Esophagus muscularis mucosa (tissue), 4 donors: ENCODE measurements at regions not wholly inside any gene's neighbourhood (a gene's known extent, or its start where the extent isn't known, plus 50 kb on each side); places are given as distances from the start of the nearest gene placed in this dataset.

Source experiments
- DNase-seq: peaks from one replicate; pipeline ENCODE4 v3.0.0-alpha.2; 2017; ENCODE audit errors: extremely low spot score
- H3K27ac ChIP-seq, 4 donors: fragments of 200-600 bp; sonication (generic); replicated peaks in 1 of 4; 1 replicate in 3 of 4; 2 replicates in 1 of 4; pipeline ENCODE4 v1.5.1; 2016 to 2019; ENCODE audit warnings: mild to moderate bottlenecking in 1 of 4
- H3K27me3 ChIP-seq, 4 donors: fragments of 200-600 bp; sonication (generic); one replicate each; pipeline versions ENCODE4 v1.5.1 to v1.6.0; 2016 to 2019
- H3K36me3 ChIP-seq, 4 donors: fragments of 200-600 bp; sonication (generic); one replicate each; pipeline ENCODE4 v1.5.1; 2016 to 2019
- H3K4me1 ChIP-seq, 4 donors: fragments of 200-600 bp; sonication (generic); one replicate each; pipeline ENCODE4 v1.5.1; 2016 to 2019
- H3K4me3 ChIP-seq, 4 donors: fragments of 200-600 bp; sonication (generic); 1 replicate in 2 of 4; 2 replicates in 2 of 4; pipeline ENCODE4 v1.5.1; 2016 to 2019; ENCODE audit warnings: mild to moderate bottlenecking in 4 of 4, moderate library complexity in 1 of 4
- H3K9me3 ChIP-seq, 4 donors: fragments of 200-600 bp; sonication (generic); 1 replicate in 3 of 4; 2 replicates in 1 of 4; pipeline ENCODE4 v1.5.1; 2016 to 2019
- EP300 ChIP-seq: sonication (generic); formaldehyde crosslinking; IDR thresholded peaks from one replicate; pipeline ENCODE4 v1.6.1; 2017; ENCODE audit warnings: antibody characterized with exemption
- POLR2A ChIP-seq: fragments of 450-650 bp; IDR thresholded peaks from one replicate; pipeline ENCODE4 v1.6.1; 2017; ENCODE audit warnings: antibody characterized with exemption, moderate library complexity, mild to moderate bottlenecking, low read depth
- POLR2AphosphoS5 ChIP-seq, 2 donors: sonication (generic); formaldehyde crosslinking; IDR thresholded peaks; one replicate each; pipeline ENCODE4 v1.6.1; 2017; ENCODE audit warnings: antibody characterized with exemption in 2 of 2
- WGBS: methylation state at CpG from one replicate; pipeline ENCODE4 v1.1.5; 2018; 5-methylcytosine and 5-hydroxymethylcytosine counted together
- intact Hi-C: fragments of 100-400 bp; cut with DNase I; formaldehyde crosslinking; loops from one replicate; pipeline ENCODE4 v1.15.1; 2023
- TF ChIP-seq, protein P1 (sequence below), 3 experiments: fragments of 200-600 bp in 2 of 3; fragments of 450-650 bp in 1 of 3; sonication (generic) in 2 of 3; IDR thresholded peaks; one replicate each; pipeline ENCODE4 v1.5.1; 2017 to 2019; ENCODE audit warnings: antibody characterized with exemption in 3 of 3, mild to moderate bottlenecking in 2 of 3, moderate library complexity in 1 of 3

DNA sequence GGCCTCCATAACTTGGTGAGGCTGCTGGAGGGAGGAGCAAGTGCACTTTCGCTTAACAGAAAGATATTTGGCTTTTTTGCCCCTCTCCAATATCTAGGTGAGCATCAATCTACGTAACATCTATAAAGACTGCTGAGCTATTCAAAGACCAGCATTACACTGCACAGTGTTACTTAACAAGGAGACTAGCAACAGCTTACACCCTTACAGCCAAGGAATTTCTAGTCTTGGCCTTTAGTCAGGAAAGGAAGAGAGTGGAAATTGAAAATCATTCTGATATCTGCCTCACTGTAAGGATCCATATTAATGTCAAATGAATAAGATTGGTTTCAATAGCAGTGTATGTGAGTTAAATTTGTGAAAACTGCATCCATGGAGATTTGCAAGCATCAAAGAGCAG is 163.9 kb upstream of the DUSP10 start:
- DNase-seq = no peak
- TF ChIP-seq POLR2AphosphoS5 (IDR thresholded peaks at IDR 0.05) = no peak
- TF ChIP-seq POLR2A = no peak
- TF ChIP-seq EP300 = no peak
- TF ChIP-seq, protein P1, sequence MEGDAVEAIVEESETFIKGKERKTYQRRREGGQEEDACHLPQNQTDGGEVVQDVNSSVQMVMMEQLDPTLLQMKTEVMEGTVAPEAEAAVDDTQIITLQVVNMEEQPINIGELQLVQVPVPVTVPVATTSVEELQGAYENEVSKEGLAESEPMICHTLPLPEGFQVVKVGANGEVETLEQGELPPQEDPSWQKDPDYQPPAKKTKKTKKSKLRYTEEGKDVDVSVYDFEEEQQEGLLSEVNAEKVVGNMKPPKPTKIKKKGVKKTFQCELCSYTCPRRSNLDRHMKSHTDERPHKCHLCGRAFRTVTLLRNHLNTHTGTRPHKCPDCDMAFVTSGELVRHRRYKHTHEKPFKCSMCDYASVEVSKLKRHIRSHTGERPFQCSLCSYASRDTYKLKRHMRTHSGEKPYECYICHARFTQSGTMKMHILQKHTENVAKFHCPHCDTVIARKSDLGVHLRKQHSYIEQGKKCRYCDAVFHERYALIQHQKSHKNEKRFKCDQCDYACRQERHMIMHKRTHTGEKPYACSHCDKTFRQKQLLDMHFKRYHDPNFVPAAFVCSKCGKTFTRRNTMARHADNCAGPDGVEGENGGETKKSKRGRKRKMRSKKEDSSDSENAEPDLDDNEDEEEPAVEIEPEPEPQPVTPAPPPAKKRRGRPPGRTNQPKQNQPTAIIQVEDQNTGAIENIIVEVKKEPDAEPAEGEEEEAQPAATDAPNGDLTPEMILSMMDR (IDR thresholded peaks at IDR 0.05) = no peak
- Histone ChIP-seq H3K9me3 (no peaks in the 10 kb centered on the region), H3K4me1 (peaks cover 0 to 8% (median 0%) of the 10 kb centered on the region in 4 donors), H3K36me3 (no peaks in the 10 kb centered on the region), H3K27me3 (no peaks in the 10 kb centered on the region), H3K4me3 (no peak overlapping the region), H3K27ac (no peak overlapping the region)
- intact Hi-C loops = no loop called here
- 37% methylated on average over 2 of the region's 2 CpGs for whole genome bisulfite sequencing

DNA sequence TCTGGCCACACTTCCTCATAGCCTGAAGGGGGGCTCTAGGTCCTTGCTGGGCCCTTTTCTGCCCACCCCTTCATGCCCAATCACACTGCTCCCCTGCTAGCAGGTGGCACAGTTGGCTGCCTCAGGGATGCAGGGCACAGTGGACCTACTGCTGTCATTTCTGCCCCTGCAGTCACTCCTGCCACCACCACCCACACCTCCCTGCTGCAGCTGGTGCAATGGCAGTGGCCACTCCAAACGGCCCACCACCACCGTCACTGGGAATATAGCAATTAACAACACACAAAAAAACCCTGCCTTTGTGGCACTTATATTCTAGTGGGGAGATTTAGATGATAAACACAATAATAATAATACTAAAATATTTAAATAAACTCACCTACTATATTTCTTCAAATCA is 162.4 kb upstream of the DUSP10 start:
- WGBS = 97% methylated on average over 2 of the region's 2 CpGs
- TF ChIP-seq POLR2AphosphoS5 (IDR thresholded peaks at IDR 0.05) (no peak), POLR2A (no peak), EP300 (no peak)
- TF ChIP-seq, protein P1 (IDR thresholded peaks at IDR 0.05) = no peak
- Histone ChIP-seq H3K36me3 (no peaks in the 10 kb centered on the region), H3K9me3 (no peaks in the 10 kb centered on the region), H3K27me3 (no peaks in the 10 kb centered on the region), H3K4me3 (no peak overlapping the region), H3K4me1 (peaks cover 0 to 8% (median 0%) of the 10 kb centered on the region in 4 donors), H3K27ac (no peak overlapping the region)
- intact Hi-C loops = no loop called here
- peak; percentile 82 for DNase-seq

DNA sequence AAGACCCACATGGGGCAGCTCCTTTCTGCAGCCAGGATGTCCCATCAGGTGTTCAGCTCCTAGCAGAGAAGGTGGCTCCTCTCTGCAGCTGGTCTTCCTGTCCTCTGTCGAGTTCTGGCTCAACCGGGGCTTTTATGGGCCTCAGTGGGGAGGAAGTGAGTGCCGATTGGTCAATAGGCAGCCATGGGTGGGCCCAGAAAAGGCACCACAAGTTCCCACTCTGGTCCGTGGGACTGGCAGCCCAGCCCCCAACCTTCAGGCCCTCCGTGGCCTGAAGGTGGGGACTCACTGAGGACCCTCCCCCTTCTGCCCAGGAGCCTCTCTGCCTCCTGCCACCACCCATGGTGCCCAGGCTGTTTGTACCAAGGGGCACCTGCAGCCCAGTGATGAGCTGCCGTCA is 161.7 kb upstream of the DUSP10 start:
- DNase-seq = peak; percentile 42
- Histone ChIP-seq H3K27ac (no peak overlapping the region), H3K9me3 (no peaks in the 10 kb centered on the region), H3K4me3 (no peak overlapping the region), H3K36me3 (no peaks in the 10 kb centered on the region), H3K4me1 (peaks cover 0 to 8% (median 0%) of the 10 kb centered on the region in 4 donors), H3K27me3 (no peaks in the 10 kb centered on the region)
- 71% methylated on average over 3 of the region's 6 CpGs for whole genome bisulfite sequencing
- intact Hi-C loops = no loop called here
- TF ChIP-seq EP300 (no peak), POLR2A (no peak), POLR2AphosphoS5 (IDR thresholded peaks at IDR 0.05) (no peak)
- TF ChIP-seq, protein P1 (IDR thresholded peaks at IDR 0.05) = no peak

DNA sequence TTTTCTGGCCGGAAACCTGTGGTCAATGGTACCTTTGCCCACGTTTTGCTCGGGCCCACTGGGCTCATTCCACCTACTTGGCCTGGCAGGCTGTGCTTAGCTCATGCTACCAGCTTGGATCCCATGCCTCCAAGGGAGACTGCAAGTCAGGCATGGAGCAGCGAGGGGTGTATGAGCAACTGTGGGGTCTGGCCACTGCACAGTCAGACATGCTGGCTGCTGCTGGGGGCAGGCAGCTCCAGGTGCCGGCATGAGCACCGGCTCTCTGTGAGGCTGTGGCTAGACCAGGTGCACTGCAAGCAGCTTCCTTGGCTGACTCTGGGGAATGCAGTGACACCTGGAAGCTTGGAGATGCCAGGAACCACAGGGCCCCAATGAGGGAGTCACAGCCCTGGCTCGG is 161.1 kb upstream of the DUSP10 start:
- intact Hi-C loops = no loop called here
- Histone ChIP-seq H3K27me3 (no peaks in the 10 kb centered on the region), H3K9me3 (no peaks in the 10 kb centered on the region), H3K4me3 (no peak overlapping the region), H3K36me3 (no peaks in the 10 kb centered on the region), H3K4me1 (peaks cover 0 to 8% (median 0%) of the 10 kb centered on the region in 4 donors), H3K27ac (no peak overlapping the region)
- no peak for TF ChIP-seq POLR2AphosphoS5 (IDR thresholded peaks at IDR 0.05)
- WGBS = 83% methylated on average over 4 of the region's 7 CpGs
- DNase-seq = peak; percentile 89

DNA sequence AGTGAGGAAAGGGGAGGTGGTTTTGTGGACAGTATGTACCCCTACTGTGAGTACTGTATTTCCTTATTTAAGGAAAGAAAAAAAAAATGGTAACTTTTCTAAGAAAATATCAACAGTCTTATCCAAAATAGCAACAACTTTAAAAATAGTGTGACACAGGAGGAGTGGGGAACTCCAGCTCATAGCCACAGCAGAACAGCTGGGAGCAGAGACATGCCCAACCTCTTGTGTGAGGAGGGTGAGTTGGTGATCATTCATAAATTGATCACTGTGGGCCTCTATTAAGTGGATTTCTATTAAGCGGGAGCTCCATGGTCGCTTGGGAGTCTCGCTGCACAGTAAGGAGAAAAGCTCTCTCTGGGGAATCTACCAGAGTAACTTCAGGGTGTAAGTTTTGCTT is 158.8 kb upstream of the DUSP10 start:
- no peaks in the 10 kb centered on the region for H3K27me3 ChIP-seq
- intact Hi-C loops = no loop called here
- no peaks in the 10 kb centered on the region for H3K36me3 ChIP-seq
- no peak for TF ChIP-seq POLR2A
- TF ChIP-seq EP300 = no peak
- TF ChIP-seq, protein P1 (IDR thresholded peaks at IDR 0.05) = no peak
- TF ChIP-seq POLR2AphosphoS5 (IDR thresholded peaks at IDR 0.05) = no peak
- peaks cover 0 to 10% (median 3%) of the 10 kb centered on the region in 4 donors for H3K4me1 ChIP-seq
- DNase-seq = peak; percentile 19
- WGBS = 100% methylated on average over 3 of the region's 3 CpGs
- H3K4me3 ChIP-seq = no peak overlapping the region
- no peak overlapping the region for H3K27ac ChIP-seq
- H3K9me3 ChIP-seq = no peaks in the 10 kb centered on the region
